Stimulated activated CD4-positive, alpha-beta T cell treated with anti-CD3 and anti-CD28 coated beads, Interleukin-12 subunit alpha, Interleukin-12 subunit beta, amount 100 ng/mL, for 4 hours (primary cell): ENCODE measurements at regions not wholly inside any gene's neighbourhood (a gene's known extent, or its start where the extent isn't known, plus 50 kb on each side); places are given as distances from the start of the nearest gene placed in this dataset.
"Not testable (repeated sequence)": the region's sequence is repeated elsewhere in the genome, so short reads cannot be mapped to it uniquely, and the experiment has no call there.

ENCODE experiments used
- DNase-seq: peaks from one replicate; pipeline ENCODE4 v3.0.0-alpha.2; 2020

GRCh38 chr2:13758412-13758811 is 874.1 kb upstream of the LRATD1 start:
- DNase-seq: no peak

- no peak for DNase-seq
Measured at GRCh38 chr2:13768274-13768673, 864.2 kb upstream of the LRATD1 start.

GRCh38 chr2:13770279-13770678 is 862.2 kb upstream of the LRATD1 start:
- DNase-seq: no peak

- no peak for DNase-seq
Measured at GRCh38 chr2:13779996-13780395, 852.5 kb upstream of the LRATD1 start.

GRCh38 chr2:13791019-13791547 is 841.4 kb upstream of the LRATD1 start:
- DNase-seq: no peak

GRCh38 chr2:13806539-13806938 is 826.0 kb upstream of the LRATD1 start:
- no peak for DNase-seq

- no peak for DNase-seq
Measured at GRCh38 chr2:13813236-13813635, 819.3 kb upstream of the LRATD1 start.

GRCh38 chr2:13818002-13818401 is 814.5 kb upstream of the LRATD1 start:
- no peak for DNase-seq

GRCh38 chr2:13819896-13820295 is 812.6 kb upstream of the LRATD1 start:
- no peak for DNase-seq

- no peak for DNase-seq
Measured at GRCh38 chr2:13821255-13821880, 811.1 kb upstream of the LRATD1 start.

- no peak for DNase-seq
Measured at GRCh38 chr2:13822365-13822764, 810.2 kb upstream of the LRATD1 start.

- no peak for DNase-seq
Measured at GRCh38 chr2:13826314-13826853, 806.1 kb upstream of the LRATD1 start.

- DNase-seq: no peak
Measured at GRCh38 chr2:13858626-13859025, 773.9 kb upstream of the LRATD1 start.

- DNase-seq: not testable (repeated sequence)
Measured at GRCh38 chr2:13868275-13868674, 764.2 kb upstream of the LRATD1 start.

- DNase-seq: no peak
Measured at GRCh38 chr2:13876491-13877037, 756.0 kb upstream of the LRATD1 start.

GRCh38 chr2:13877571-13877970 is 754.9 kb upstream of the LRATD1 start:
- no peak for DNase-seq

GRCh38 chr2:13884291-13884976 is 748.1 kb upstream of the LRATD1 start:
- no peak for DNase-seq

GRCh38 chr2:13901526-13901925 is 731.0 kb upstream of the LRATD1 start:
- no peak for DNase-seq

GRCh38 chr2:13905831-13906230 is 726.7 kb upstream of the LRATD1 start:
- DNase-seq: no peak

- DNase-seq: no peak
Measured at GRCh38 chr2:13916066-13916465, 716.5 kb upstream of the LRATD1 start.

- no peak for DNase-seq
Measured at GRCh38 chr2:13917958-13918357, 714.6 kb upstream of the LRATD1 start.

- no peak for DNase-seq
Measured at GRCh38 chr2:13919981-13920382, 712.5 kb upstream of the LRATD1 start.

GRCh38 chr2:13921245-13921644 is 711.3 kb upstream of the LRATD1 start:
- no peak for DNase-seq

GRCh38 chr2:13923823-13924222 is 708.7 kb upstream of the LRATD1 start:
- DNase-seq: no peak
